Adrenal gland (tissue), 5 donors: ENCODE measurements at regions not wholly inside any gene's neighbourhood (a gene's known extent, or its start where the extent isn't known, plus 50 kb on each side); places are given as distances from the start of the nearest gene placed in this dataset.

Experiments
- POLR2A ChIP-seq, 2 donors: fragments of 450-650 bp; IDR thresholded peaks; one replicate each; pipeline ENCODE4 v1.6.1; 2017; ENCODE audit warnings: antibody characterized with exemption in 2 of 2, mild to moderate bottlenecking in 2 of 2, moderate library complexity in 1 of 2
- TF ChIP-seq, protein P1 (sequence below), 6 experiments: fragments of 450-650 bp in 4 of 6; fragments of 200-600 bp in 2 of 6; sonication (generic) in 1 of 6; IDR thresholded peaks; 1 replicate in 5 of 6; 2 replicates in 1 of 6; pipeline versions ENCODE4 v1.5.1 to v1.8.0; 2016 to 2021; ENCODE audit warnings: antibody characterized with exemption in 6 of 6, mild to moderate bottlenecking in 2 of 6, moderate library complexity in 1 of 6
- donor health status: DM: no; HTN: no; CAD: no.

GRCh38 chr5:33268374-33268773 is 172.4 kb upstream of the TARS1 start:
- TF ChIP-seq, protein P1, sequence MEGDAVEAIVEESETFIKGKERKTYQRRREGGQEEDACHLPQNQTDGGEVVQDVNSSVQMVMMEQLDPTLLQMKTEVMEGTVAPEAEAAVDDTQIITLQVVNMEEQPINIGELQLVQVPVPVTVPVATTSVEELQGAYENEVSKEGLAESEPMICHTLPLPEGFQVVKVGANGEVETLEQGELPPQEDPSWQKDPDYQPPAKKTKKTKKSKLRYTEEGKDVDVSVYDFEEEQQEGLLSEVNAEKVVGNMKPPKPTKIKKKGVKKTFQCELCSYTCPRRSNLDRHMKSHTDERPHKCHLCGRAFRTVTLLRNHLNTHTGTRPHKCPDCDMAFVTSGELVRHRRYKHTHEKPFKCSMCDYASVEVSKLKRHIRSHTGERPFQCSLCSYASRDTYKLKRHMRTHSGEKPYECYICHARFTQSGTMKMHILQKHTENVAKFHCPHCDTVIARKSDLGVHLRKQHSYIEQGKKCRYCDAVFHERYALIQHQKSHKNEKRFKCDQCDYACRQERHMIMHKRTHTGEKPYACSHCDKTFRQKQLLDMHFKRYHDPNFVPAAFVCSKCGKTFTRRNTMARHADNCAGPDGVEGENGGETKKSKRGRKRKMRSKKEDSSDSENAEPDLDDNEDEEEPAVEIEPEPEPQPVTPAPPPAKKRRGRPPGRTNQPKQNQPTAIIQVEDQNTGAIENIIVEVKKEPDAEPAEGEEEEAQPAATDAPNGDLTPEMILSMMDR (IDR thresholded peaks at IDR 0.05): no peak
- TF ChIP-seq POLR2A (IDR thresholded peaks at IDR 0.05): no peak
